ENCODE measurements at regions not wholly inside any gene's neighbourhood (a gene's known extent, or its start where the extent isn't known, plus 50 kb on each side); places are given as distances from the start of the nearest gene placed in this dataset.

DNA sequence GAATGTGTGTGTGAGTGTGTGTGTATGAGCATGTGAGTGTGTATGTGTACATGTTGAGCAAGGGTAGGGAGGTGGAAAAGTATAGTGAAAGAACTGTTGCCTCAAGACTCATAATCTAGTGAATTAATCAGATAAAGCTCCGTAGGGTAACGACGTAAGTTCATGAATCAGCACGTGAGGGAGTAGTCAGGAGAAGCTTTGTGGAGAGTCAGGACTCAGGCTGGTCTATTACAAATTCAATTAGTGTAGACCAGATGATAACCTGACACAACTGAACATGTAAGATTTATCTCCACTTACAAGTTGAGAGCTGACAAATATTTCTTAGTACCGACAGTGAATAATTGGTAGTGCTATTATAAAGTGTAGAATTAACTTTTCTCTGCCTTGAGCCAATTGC lies 194.5 kb downstream of the RAD51AP2 start:
- Mint-ChIP-seq H3K36me3 (ENCODE audit: low read depth) (no peaks in the 10 kb centered on the region), H3K27me3 (peaks cover 2% of the 10 kb centered on the region), H3K27ac (no peak overlapping the region), H3K4me1 (ENCODE audit: low read depth) (no peaks in the 10 kb centered on the region), H3K9me3 (no peaks in the 10 kb centered on the region), H3K4me3 (no peak overlapping the region)
- CTCF ChIA-PET, result no interaction called here
- no peak for DNase-seq
- POLR2A ChIA-PET, result no interaction called here
- intact Hi-C loops (cut with micrococcal nuclease), result no loop called here
- ATAC-seq, result no peak
- no peak for TF ChIP-seq CTCF (IDR thresholded peaks at IDR 0.05)

DNA sequence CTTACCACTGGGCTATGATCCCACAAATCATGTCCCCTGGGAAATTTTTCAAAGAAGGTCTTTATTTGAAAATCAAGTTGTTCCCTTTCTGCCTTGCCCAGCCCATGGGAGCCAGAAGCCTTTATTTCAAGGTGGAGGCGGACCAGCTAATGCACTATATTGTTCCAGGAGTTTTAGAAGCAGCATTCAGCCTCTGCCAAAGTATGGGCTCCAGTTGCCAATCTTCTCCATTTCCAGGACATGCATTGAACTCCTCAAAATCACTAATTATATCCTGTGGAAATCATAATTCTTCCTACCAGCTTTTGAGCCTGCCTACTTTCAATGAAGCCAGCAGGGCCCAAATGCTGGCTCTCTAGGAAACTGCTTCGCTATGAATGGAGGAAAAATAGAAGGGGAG lies 195.8 kb downstream of the RAD51AP2 start:
- H3K36me3 Mint-ChIP-seq (ENCODE audit: low read depth), result no peaks in the 10 kb centered on the region
- DNase-seq (no peak), ATAC-seq (no peak)
- POLR2A ChIA-PET, result no interaction called here
- intact Hi-C loops (cut with micrococcal nuclease), result no loop called here
- H3K27ac Mint-ChIP-seq, result no peak overlapping the region
- no peaks in the 10 kb centered on the region for H3K4me1 Mint-ChIP-seq (ENCODE audit: low read depth)
- H3K27me3 Mint-ChIP-seq, result peaks cover 2% of the 10 kb centered on the region
- TF ChIP-seq CTCF (IDR thresholded peaks at IDR 0.05), result no peak
- CTCF ChIA-PET, result no interaction called here
- H3K4me3 Mint-ChIP-seq, result no peak overlapping the region
- no peaks in the 10 kb centered on the region for H3K9me3 Mint-ChIP-seq

DNA sequence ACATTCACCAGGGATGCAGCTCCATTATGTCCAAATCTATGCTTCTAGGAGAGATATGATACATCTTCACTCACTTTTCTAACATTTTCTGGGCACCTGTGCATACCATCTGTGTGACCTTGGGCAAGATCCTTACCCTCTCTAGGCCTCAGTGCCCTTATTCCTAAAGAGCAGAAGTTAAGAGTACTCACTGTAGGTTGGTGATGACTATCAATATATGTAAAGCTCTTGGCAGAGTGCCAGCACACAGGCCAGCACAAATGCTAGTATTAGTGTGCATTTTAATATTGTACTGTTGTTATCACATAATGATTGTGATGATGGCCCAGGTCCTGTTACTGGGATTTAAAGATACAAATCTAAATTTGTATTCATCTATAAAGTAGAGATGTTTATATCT lies 199.2 kb downstream of the RAD51AP2 start:
- intact Hi-C loops (cut with micrococcal nuclease), result no loop called here
- Mint-ChIP-seq H3K4me1 (ENCODE audit: low read depth) (no peaks in the 10 kb centered on the region), H3K27me3 (peaks cover 2% of the 10 kb centered on the region), H3K36me3 (ENCODE audit: low read depth) (no peaks in the 10 kb centered on the region), H3K9me3 (no peaks in the 10 kb centered on the region), H3K27ac (no peak overlapping the region), H3K4me3 (no peak overlapping the region)
- ATAC-seq (no peak), DNase-seq (no peak)
- ChIA-PET CTCF (no interaction called here), POLR2A (no interaction called here)
- TF ChIP-seq CTCF (IDR thresholded peaks at IDR 0.05), result no peak

DNA sequence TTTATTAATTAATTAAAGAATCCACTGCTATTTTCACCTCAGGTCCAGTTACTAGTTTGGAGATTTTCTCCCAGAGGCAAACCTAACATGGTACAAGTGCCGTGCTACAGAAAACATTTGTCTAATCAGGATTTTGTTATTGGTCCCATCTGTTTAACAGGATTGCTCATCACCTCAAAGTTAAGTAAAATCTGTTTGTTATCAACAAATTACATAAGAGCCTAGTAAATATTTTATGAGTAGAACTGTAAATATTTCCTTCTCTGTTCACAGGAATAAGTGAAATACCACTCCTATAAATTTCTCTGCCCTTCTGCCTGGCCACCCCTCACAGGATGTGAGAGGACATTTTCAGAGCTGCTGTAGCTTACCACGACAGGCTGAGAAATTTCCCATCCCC lies 200.2 kb downstream of the RAD51AP2 start:
- no peak for TF ChIP-seq CTCF (IDR thresholded peaks at IDR 0.05)
- Mint-ChIP-seq H3K36me3 (ENCODE audit: low read depth) (no peaks in the 10 kb centered on the region), H3K27me3 (peaks cover 2% of the 10 kb centered on the region), H3K4me3 (no peak overlapping the region), H3K9me3 (no peaks in the 10 kb centered on the region), H3K4me1 (ENCODE audit: low read depth) (no peaks in the 10 kb centered on the region), H3K27ac (no peak overlapping the region)
- CTCF ChIA-PET, result no interaction called here
- no peak for DNase-seq
- ATAC-seq, result no peak
- POLR2A ChIA-PET, result no interaction called here
- intact Hi-C loops (cut with micrococcal nuclease), result no loop called here

DNA sequence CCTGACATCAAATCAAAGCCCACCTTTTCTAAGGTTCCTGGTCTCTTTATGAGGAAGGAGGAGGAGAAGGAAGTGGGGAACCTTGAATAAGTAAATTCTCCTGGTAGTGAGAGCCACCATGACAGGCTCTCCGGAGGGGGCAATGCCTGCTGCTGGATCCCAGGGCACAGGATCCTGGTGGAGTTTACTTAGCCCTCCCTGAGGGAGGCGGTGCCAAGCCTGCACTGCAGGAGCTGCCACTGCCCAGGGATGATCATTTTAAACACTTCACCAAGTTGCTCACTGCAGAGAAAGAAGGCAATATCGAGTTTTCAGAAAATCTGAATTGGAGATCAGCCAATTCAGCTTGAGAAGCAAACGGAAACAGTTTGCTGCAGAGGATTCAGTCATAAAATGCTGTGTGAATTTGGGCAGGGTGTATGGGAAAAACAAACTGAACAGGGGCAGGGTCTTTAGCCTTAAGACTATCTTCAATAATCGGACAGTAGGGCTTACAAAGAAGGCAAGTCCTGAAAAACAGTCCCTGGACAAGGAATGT lies 200.7 kb downstream of the RAD51AP2 start:
- Mint-ChIP-seq H3K4me1 (ENCODE audit: low read depth) (no peaks in the 10 kb centered on the region), H3K36me3 (ENCODE audit: low read depth) (no peaks in the 10 kb centered on the region), H3K9me3 (no peaks in the 10 kb centered on the region), H3K4me3 (no peak overlapping the region), H3K27me3 (peaks cover 2% of the 10 kb centered on the region), H3K27ac (no peak overlapping the region)
- intact Hi-C loops (cut with micrococcal nuclease), result no loop called here
- ATAC-seq (no peak), DNase-seq (no peak)
- ChIA-PET CTCF (no interaction called here), POLR2A (no interaction called here)
- no peak for TF ChIP-seq CTCF (IDR thresholded peaks at IDR 0.05)
